A673 (cell line): ENCODE measurements at regions not wholly inside any gene's neighbourhood (a gene's known extent, or its start where the extent isn't known, plus 50 kb on each side); places are given as distances from the start of the nearest gene placed in this dataset.

Source experiments
- EZH2 ChIP-seq: fragments of 200-600 bp; sonication (generic); IDR thresholded peaks from 2 replicates; pipeline ENCODE4 v1.6.1; 2017; ENCODE audit warnings: borderline replicate concordance, low read depth, mild to moderate bottlenecking, mixed read lengths, antibody characterized with exemption, low read length; ENCODE audit not compliant: poor library complexity, severe bottlenecking
- TF ChIP-seq, protein P1 (sequence below): fragments of 300-800, 200-600 bp; sonication (generic); conservative IDR thresholded peaks from 2 replicates; pipeline ENCODE4 v1.5.1; 2017; ENCODE audit warnings: low read depth, mild to moderate bottlenecking, antibody characterized with exemption, low read length, moderate library complexity, mixed read lengths

- TF ChIP-seq, protein P1, sequence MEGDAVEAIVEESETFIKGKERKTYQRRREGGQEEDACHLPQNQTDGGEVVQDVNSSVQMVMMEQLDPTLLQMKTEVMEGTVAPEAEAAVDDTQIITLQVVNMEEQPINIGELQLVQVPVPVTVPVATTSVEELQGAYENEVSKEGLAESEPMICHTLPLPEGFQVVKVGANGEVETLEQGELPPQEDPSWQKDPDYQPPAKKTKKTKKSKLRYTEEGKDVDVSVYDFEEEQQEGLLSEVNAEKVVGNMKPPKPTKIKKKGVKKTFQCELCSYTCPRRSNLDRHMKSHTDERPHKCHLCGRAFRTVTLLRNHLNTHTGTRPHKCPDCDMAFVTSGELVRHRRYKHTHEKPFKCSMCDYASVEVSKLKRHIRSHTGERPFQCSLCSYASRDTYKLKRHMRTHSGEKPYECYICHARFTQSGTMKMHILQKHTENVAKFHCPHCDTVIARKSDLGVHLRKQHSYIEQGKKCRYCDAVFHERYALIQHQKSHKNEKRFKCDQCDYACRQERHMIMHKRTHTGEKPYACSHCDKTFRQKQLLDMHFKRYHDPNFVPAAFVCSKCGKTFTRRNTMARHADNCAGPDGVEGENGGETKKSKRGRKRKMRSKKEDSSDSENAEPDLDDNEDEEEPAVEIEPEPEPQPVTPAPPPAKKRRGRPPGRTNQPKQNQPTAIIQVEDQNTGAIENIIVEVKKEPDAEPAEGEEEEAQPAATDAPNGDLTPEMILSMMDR: peak; percentile 40
- TF ChIP-seq EZH2: no peak
Measured at GRCh38 chr5:62780888-62781287, 202.3 kb downstream of the LRRC70 start.
